Cerebellar nuclear complex (tissue), 1 donor: ENCODE measurements at regions not wholly inside any gene's neighbourhood (a gene's known extent, or its start where the extent isn't known, plus 50 kb on each side); places are given as distances from the start of the nearest gene placed in this dataset.
"Not testable (repeated sequence)": the region's sequence is repeated elsewhere in the genome, so short reads cannot be mapped to it uniquely, and the experiment has no call there.

Experiments used
- DNase-seq, 2 experiments: peaks; one replicate each; lab custom pipeline; 2025; lab: John Stamatoyannopoulos, UW

GRCh38 chr7:131937868-131938267 lies 381.4 kb upstream of the PODXL start:
- no peak for DNase-seq

GRCh38 chr7:131935180-131935579 lies 378.8 kb upstream of the PODXL start:
- no peak for DNase-seq

GRCh38 chr7:131934452-131934851 lies 378.0 kb upstream of the PODXL start:
- DNase-seq: no peak

- DNase-seq: no peak
Measured at GRCh38 chr7:131933751-131934289, 377.4 kb upstream of the PODXL start.

- DNase-seq: not testable (repeated sequence)
Measured at GRCh38 chr7:131933219-131933618, 376.8 kb upstream of the PODXL start.

GRCh38 chr7:131932271-131932670 lies 375.8 kb upstream of the PODXL start:
- DNase-seq: no peak

GRCh38 chr7:131931370-131931769 lies 374.9 kb upstream of the PODXL start:
- DNase-seq: no peak

- no peak for DNase-seq
Measured at GRCh38 chr7:131929632-131930031, 373.2 kb upstream of the PODXL start.

GRCh38 chr7:131927770-131928423 lies 371.5 kb upstream of the PODXL start:
- DNase-seq: no peak

- no peak for DNase-seq
Measured at GRCh38 chr7:131925636-131926035, 369.2 kb upstream of the PODXL start.

GRCh38 chr7:131924857-131925256 lies 368.4 kb upstream of the PODXL start:
- DNase-seq: no peak

- DNase-seq: not testable (repeated sequence)
Measured at GRCh38 chr7:131922948-131923347, 366.5 kb upstream of the PODXL start.

GRCh38 chr7:131921016-131921415 lies 364.6 kb upstream of the PODXL start:
- DNase-seq: no peak

GRCh38 chr7:131919920-131920709 lies 363.7 kb upstream of the PODXL start:
- DNase-seq: no peak

- DNase-seq: no peak
Measured at GRCh38 chr7:131911112-131911511, 354.7 kb upstream of the PODXL start.

GRCh38 chr7:131909151-131909768 lies 352.8 kb upstream of the PODXL start:
- DNase-seq: no peak

GRCh38 chr7:131908714-131909113 lies 352.3 kb upstream of the PODXL start:
- no peak for DNase-seq

- no peak for DNase-seq
Measured at GRCh38 chr7:131905471-131905973, 349.1 kb upstream of the PODXL start.

GRCh38 chr7:131904760-131905327 lies 348.4 kb upstream of the PODXL start:
- no peak for DNase-seq

GRCh38 chr7:131903315-131903714 lies 346.9 kb upstream of the PODXL start:
- no peak for DNase-seq

- DNase-seq: no peak
Measured at GRCh38 chr7:131900785-131901287, 344.4 kb upstream of the PODXL start.
